HG03139 (cell line): ENCODE measurements at regions not wholly inside any gene's neighbourhood (a gene's known extent, or its start where the extent isn't known, plus 50 kb on each side); places are given as distances from the start of the nearest gene placed in this dataset.
"Not testable (repeated sequence)": the region's sequence is repeated elsewhere in the genome, so short reads cannot be mapped to it uniquely, and the experiment has no call there.

ENCODE experiments used
- ATAC-seq: cut with Tn5 transposase; IDR thresholded peaks from one replicate; pipeline ENCODE4 v1.9.1; 2021; ENCODE audit not compliant: unreplicated experiment

GRCh38 chr14:22492622-22493542, 96.1 kb downstream of the DAD1 start:
- no peak for ATAC-seq

DNA sequence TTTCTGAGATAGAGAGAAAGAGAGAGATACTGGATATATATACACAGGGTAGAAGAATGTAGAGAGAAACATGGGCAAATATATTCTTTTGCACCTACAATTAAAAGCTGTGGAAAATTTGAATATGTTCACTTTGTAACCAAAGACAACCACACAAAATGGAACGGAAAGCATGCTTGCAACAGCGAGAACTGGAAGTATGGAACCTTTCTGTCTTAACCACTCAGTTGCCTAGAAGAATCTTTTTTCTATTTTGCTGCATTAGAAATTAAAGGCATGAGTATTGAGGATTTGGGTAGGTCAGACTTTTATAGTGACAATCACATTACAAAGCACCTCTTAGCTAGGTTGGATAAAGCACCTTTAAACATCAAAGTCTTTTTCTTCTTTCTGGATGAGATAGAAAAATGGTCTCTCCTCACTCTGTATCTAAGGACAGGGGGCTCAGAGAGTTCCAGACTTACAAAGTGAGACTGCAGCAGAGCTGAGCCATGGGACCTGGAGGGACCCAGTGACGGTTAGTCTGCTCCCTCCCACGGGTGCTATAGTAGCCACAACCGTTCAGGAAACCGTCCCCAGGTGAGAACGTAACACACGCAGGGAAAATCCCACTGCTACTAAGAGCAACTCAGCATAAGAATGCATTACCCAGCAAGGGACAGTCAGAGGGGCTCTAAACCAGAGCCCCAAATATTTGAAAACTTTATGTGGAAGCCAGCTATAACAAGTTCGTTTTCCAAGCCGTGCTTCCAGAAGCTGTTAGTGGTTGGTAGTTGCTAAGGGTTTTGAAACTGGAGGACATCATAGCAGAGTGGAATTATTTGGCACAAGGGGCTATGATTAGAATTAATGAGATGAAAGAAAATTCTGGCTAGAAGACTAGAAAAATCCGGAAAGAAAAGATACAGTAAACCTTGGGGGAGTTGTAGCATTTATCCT, 97.1 kb downstream of the DAD1 start:
- ATAC-seq, result no peak

DNA sequence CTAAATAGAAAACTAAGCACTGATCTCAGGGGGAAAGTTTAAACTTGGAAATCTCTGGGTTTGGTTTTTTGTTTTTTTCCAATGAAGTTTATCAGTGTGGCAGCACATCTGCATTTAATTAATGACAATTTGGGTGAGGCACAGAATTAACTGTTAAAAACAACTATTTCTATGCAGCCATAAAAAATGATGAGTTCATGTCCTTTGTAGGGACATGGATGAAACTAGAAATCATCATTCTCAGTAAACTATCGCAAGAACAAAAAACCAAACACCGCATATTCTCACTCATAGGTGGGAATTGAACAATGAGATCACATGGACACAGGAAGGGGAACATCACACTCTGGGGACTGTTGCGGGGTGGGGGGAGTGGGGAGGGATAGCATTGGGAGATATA, 98.0 kb downstream of the DAD1 start:
- not testable (repeated sequence) for ATAC-seq

DNA sequence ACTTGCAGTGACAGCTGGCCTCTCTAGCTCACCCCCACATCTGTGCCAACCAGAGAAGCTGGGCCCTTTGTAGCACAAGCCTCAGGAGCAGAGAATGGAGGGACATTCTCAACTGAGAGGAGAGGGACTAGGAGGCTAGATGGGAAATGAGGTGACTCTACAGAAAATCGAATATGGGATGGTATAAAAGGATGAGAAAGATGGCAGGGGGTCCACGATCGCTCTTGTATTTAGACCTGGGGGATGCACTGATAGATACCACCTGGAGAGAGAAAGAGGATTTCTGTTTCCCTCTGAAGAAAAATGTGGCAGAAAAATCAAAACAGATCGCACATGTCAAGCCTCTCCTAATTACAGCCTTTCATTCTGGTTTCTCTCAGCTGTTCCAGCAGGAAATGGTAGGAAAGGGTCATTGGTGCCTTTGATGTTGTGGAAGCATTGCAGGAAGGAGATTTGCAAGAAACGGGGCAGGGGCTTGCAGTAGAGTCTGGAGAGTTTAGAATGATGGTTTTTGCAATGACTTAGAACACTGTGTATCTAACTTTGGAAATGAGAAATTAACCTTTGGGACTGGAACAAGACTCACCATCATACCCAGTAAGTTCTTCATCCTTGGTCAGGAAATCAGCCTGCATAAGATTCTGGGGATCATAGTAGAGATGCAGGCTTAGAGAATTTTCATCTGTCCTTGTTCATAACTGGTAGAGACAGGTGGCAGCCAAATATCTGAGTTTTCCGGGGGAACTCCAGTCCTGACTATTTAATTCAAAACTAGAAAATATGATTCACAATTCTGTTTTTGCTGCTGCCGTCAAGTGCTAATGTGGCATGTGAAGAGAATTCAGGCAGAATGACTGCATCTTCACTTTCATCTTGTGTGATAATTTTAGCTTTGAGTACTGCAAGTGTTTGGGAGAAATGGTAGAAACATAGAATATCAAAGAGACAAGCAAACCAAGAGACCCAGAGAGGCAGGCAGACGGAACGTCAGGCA, 98.8 kb downstream of the DAD1 start:
- ATAC-seq, result no peak

GRCh38 chr14:22489244-22489545, 99.8 kb downstream of the DAD1 start:
- no peak for ATAC-seq

DNA sequence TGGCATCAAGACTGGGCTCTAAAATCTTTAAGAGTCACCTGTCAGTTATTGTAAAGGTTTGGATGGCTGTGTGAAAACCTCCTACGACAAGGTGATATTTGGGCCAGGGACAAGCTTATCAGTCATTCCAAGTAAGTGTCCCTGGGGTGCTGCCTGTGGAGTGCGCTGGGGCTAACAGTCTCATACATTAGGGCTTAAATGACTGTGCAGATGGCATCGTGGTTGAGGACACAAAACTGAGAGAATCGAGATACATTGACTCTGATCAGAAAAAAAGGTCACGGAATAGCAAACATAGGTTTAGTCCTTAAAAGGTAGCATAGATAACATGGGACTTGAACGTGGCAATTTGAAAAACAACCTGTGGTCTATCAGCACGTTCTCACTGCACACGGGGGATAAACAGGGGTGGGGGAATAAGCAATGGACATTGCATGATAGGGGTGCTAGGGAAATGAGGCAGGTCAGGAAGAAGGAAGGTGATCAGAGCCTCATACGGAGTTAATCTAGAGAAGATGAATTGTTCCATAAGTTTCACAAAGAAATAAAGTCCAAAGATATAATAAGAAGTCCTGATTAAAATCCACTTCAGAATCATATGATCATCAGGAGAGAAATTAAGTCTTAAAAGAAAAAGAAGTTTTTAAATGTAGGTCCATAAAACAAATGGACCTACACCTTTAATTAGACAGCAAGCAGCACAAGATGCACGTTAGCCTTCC, 100.3 kb downstream of the DAD1 start:
- no peak for ATAC-seq

DNA sequence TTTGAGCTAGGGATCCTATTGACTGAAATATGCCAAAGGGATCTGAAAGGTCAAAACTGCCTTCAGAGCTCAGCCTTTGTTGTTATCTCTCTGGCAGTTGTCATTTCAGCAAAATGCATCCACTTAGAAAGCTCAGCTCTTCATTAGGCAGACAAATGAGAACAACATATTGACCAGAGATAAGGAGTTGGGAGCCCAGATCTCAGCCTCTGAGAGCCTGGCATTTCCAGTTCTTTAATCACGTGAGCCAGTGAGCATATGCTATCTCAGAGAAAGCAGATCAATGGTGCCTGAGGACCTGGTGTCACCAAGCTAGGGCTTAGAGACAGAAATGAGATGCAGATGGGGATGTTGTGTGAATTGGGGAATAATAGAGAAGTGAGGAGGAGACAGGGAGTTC, 101.1 kb downstream of the DAD1 start:
- ATAC-seq, result no peak

GRCh38 chr14:22487401-22487800, 101.6 kb downstream of the DAD1 start:
- ATAC-seq, result no peak

DNA sequence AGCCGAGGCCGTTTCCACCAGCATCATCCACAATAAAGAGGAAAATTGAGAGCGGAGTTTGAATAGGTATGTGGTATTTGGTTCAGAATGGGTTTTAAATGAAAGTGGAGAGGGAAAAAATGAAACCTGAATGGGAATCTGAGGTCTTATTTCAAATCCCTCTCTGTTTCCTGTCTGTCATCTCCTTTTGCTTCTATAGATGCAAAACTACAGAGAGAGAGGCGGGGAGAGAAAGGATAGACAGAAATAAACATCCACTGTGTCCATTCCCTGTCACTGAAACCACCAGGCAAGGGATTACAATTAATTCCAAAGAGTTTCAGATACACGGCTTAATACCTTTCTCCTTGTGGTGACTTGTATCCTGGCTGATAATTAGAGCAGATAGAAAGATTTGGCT, 102.3 kb downstream of the DAD1 start:
- ATAC-seq, result no peak

DNA sequence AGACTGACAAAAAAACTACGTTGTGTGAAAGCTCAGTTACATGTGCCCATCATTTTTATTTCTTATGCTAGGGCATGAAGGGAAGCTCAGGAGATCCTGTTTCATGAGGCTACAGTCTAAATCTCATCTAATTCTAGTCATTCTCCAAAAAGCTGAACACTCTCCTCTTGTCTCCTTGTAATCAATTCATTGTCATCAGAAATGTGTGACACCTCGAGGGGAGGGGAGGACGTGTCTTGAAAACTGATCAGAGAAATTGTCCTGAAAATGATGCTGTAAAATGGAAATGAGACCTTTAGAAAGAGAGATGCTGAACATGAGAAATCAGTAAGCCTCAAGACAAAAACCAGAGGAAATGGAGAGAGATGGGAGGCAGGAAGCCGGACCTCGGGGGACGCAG, 103.4 kb downstream of the DAD1 start:
- ATAC-seq, result no peak

DNA sequence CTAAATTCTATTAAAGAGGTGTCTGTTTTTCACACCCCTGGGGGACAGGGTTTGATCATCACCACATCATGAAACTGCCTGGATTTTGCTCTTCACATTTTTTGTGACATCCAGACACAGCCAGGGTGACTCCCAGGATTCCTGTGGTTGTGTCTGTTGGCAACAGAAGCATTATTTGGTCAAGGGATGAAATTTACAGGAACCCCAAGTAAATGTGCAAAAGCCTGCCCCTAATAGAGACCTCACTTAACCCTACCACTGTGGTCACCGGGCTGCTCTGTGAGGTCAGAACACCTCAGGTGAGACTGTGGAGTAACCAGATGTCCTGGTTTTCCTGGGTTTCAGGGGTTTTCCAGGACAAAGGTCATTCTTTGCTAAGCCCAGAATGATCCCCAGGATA, 103.8 kb downstream of the DAD1 start:
- no peak for ATAC-seq

DNA sequence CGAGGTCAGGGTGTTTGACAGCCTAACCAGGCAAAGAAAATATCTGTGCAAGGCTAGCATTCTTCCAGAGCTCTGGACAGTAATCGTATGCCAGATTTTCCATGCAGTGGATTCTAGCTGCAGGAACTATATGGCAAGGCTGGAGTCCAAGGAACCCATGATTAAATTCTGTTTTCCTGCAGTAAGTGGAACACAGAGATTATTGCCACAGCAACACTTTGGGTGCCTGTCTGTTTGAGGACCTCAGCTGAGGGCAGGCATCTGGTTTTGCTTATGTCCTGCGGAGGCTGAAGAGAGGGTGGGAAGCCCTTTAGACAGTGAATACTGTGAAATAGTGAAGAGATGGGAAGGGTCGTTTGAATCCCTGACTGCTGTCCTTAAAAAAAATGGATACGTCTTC, 104.4 kb downstream of the DAD1 start:
- no peak for ATAC-seq

GRCh38 chr14:22483863-22484593, 105.0 kb downstream of the DAD1 start:
- ATAC-seq, result no peak

- ATAC-seq, result no peak
These were observed 106.1 kb downstream of the DAD1 start for GRCh38 chr14:22482782-22483553.

- ATAC-seq, result no peak
These were observed 106.8 kb downstream of the DAD1 start for GRCh38 chr14:22482085-22482694.

GRCh38 chr14:22481546-22481945, 107.5 kb downstream of the DAD1 start:
- ATAC-seq, result no peak

- no peak for ATAC-seq
These were observed 109.1 kb downstream of the DAD1 start for GRCh38 chr14:22479776-22480464.

DNA sequence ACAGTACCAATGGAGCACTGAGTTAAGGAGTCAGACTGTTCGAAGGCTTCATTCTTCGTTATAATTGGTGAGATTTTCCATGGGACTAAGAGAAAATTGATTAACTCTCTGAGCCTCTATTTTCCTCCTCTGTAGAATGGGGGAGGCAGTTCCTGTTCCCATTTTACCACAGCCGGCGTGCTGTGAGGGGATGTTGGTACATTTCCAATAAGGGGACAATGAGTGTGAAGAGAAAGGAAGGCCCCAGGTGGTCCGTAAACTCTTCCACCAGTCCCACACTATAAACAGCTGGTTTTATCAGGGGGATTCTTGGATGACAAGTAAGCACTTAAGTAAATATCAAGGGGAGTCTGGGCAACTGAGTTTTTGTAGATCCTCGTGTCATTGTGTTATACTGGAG, 109.9 kb downstream of the DAD1 start:
- no peak for ATAC-seq
